Lung (tissue), 11 donors: ENCODE measurements at regions not wholly inside any gene's neighbourhood (a gene's known extent, or its start where the extent isn't known, plus 50 kb on each side); places are given as distances from the start of the nearest gene placed in this dataset.

Experiments
- ATAC-seq: fragments of 200-7000 bp; cut with Tn5 transposase; one replicate; pipeline ENCODE4 v1.9.1; 2020; ENCODE audit warnings: moderate number of reproducible peaks; ENCODE audit not compliant: insufficient read depth, low FRiP score
- DNase-seq, 3 donors: peaks; one replicate each; pipeline ENCODE4 v3.0.0-alpha.2; 2013 to 2017
- H3K27ac ChIP-seq, 2 donors: one replicate each; pipeline ENCODE4 v1.5.1; 2013; ENCODE audit warnings: mild to moderate bottlenecking in 2 of 2, moderate library complexity in 2 of 2, control low read depth in 1 of 2, inconsistent platforms in 1 of 2, low read depth in 1 of 2, low read length in 1 of 2
- H3K27me3 ChIP-seq, 3 donors: one replicate each; pipeline ENCODE4 v1.5.1; 2013; ENCODE audit warnings: low read length in 2 of 3; ENCODE audit not compliant: control insufficient read depth in 3 of 3, insufficient read depth in 3 of 3
- H3K36me3 ChIP-seq, 4 donors: one replicate each; pipeline ENCODE4 v1.5.1; 2013; ENCODE audit warnings: low read length in 4 of 4, mild to moderate bottlenecking in 1 of 4, moderate library complexity in 1 of 4; ENCODE audit not compliant: control insufficient read depth in 4 of 4, insufficient read depth in 4 of 4
- H3K4me1 ChIP-seq, 5 donors: one replicate each; pipeline ENCODE4 v1.5.1; 2013; ENCODE audit warnings: low read length in 5 of 5, mild to moderate bottlenecking in 2 of 5, moderate library complexity in 1 of 5; ENCODE audit not compliant: control insufficient read depth in 5 of 5, insufficient read depth in 5 of 5
- H3K4me3 ChIP-seq: one replicate; pipeline ENCODE4 v1.5.1; 2013; ENCODE audit warnings: mild to moderate bottlenecking, control low read depth, moderate library complexity
- H3K9ac ChIP-seq, 2 donors: one replicate each; pipeline ENCODE4 v1.5.1; 2013; ENCODE audit warnings: low read length in 2 of 2, control low read depth in 1 of 2; ENCODE audit not compliant: insufficient read depth in 1 of 2
- H3K9me3 ChIP-seq, 4 donors: one replicate each; pipeline ENCODE4 v1.5.1; 2013; ENCODE audit warnings: low read length in 3 of 4, mild to moderate bottlenecking in 1 of 4, moderate library complexity in 1 of 4; ENCODE audit not compliant: control insufficient read depth in 4 of 4, insufficient read depth in 3 of 4
- CTCF ChIP-seq: IDR thresholded peaks from 2 replicates; pipeline ENCODE4 v1.5.1; 2012; ENCODE audit warnings: mild to moderate bottlenecking; ENCODE audit errors: control extremely low read depth, extremely low read depth
- WGBS, 2 donors: extraction: QIAGEN DNeasy Blood & Tissue Kit; methylation state at CpG; one replicate each; pipeline ENCODE4 v1.1.7; 2013; 5-methylcytosine and 5-hydroxymethylcytosine counted together
- donor health status: control.
- donor health status: control.
- donor health status: Bipolar disorder and iron deficiency.
- donor health status: healthy.
- donor health status: DM: yes; HTN: yes; CAD: no.

GRCh38 chr3:18144571-18144970 is 280.6 kb downstream of the SATB1 start:
- no peak overlapping the region for H3K27ac ChIP-seq
- ATAC-seq (no peak), DNase-seq (no peak)
- H3K36me3 ChIP-seq: no peaks in the 10 kb centered on the region
- TF ChIP-seq CTCF: no peak
- peaks cover 0 to 2% (median 0%) of the 10 kb centered on the region in 5 donors for H3K4me1 ChIP-seq
- H3K9me3 ChIP-seq: no peaks in the 10 kb centered on the region
- no peaks in the 10 kb centered on the region for H3K27me3 ChIP-seq
- H3K4me3 ChIP-seq: no peak overlapping the region
- H3K9ac ChIP-seq: no peak overlapping the region

- Histone ChIP-seq H3K36me3 (no peaks in the 10 kb centered on the region), H3K27ac (no peak overlapping the region), H3K9ac (no peak overlapping the region), H3K4me1 (peaks cover 0 to 2% (median 0%) of the 10 kb centered on the region in 5 donors), H3K27me3 (no peaks in the 10 kb centered on the region), H3K9me3 (no peaks in the 10 kb centered on the region), H3K4me3 (no peak overlapping the region)
- no peak for ATAC-seq
- no peak for TF ChIP-seq CTCF
- whole genome bisulfite sequencing, 2 donors: 75 to 79% methylated on average over 6 of the region's 6 CpGs
- no peak for DNase-seq
Measured at GRCh38 chr3:18143258-18143780, 281.8 kb downstream of the SATB1 start.

DNA sequence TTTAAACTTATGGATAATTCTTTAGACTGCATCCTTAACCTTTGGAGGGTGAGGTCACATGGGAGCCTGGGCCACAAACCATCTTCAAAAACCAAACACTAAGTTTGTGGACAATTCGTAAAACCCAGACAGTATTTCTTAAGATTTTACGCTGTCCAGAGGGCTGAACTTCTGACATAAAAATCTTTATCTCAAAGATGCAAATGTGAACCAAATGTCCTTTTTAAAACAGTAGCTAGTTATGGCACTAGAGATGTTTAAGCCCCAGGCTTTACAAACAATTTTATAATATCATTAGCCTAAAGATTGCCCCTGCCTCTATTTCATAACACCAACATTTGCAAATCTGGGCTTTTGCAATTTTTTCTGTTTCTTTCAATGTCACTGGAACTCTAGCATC is 287.2 kb downstream of the SATB1 start:
- no peaks in the 10 kb centered on the region for H3K36me3 ChIP-seq
- peaks cover 0 to under 1% (median 0%) of the 10 kb centered on the region in 5 donors for H3K4me1 ChIP-seq
- H3K9ac ChIP-seq: no peak overlapping the region
- no peaks in the 10 kb centered on the region for H3K9me3 ChIP-seq
- no peak for TF ChIP-seq CTCF
- H3K27ac ChIP-seq: no peak overlapping the region
- 85% methylated on average over 2 of the region's 2 CpGs for WGBS, 2 donors
- H3K27me3 ChIP-seq: no peaks in the 10 kb centered on the region
- H3K4me3 ChIP-seq: no peak overlapping the region
- DNase-seq: no peak
- ATAC-seq: no peak
